ENCODE measurements at regions not wholly inside any gene's neighbourhood (a gene's known extent, or its start where the extent isn't known, plus 50 kb on each side); places are given as distances from the start of the nearest gene placed in this dataset.

- intact Hi-C loops (cut with micrococcal nuclease; ENCODE audit: unreplicated experiment) = no loop called here
- POLR2A ChIA-PET = interaction anchor here (0.5 kb wide), 1 partner anchor 25 kb away, joined by 6 read pairs; no protein-coding TSS in a partner anchor
- no peak for TF ChIP-seq EZH2phosphoT487 (IDR thresholded peaks at IDR 0.05; ENCODE audit: borderline replicate concordance, low read depth, low read length)
- no peak for TF ChIP-seq CTCF (conservative IDR thresholded peaks at IDR 0.05; ENCODE audit: low read length)
- no peaks in the 10 kb centered on the region for H3K9me2 ChIP-seq (ENCODE audit: insufficient read depth, low read length)
- no peak overlapping the region for H3K4me3 ChIP-seq (ENCODE audit: low read depth, low read length, poor library complexity, severe bottlenecking)
- H3K4me2 ChIP-seq (ENCODE audit: low read length) = no peak overlapping the region
- BruUV-seq (replicated peaks) = no TSS peak
- no peaks in the 10 kb centered on the region for H3K36me3 ChIP-seq (ENCODE audit: insufficient read depth, low read length)
- H3K79me2 ChIP-seq (ENCODE audit: insufficient read depth, low read depth, low read length) = no peaks in the 10 kb centered on the region
- H2AFZ ChIP-seq (ENCODE audit: low read length) = no peak overlapping the region
- no peaks in the 10 kb centered on the region for H3K4me1 ChIP-seq (ENCODE audit: insufficient read depth, low read length, poor library complexity, severe bottlenecking)
- no peaks in the 10 kb centered on the region for H3K9me3 ChIP-seq (ENCODE audit: low read length)
- H4K20me1 ChIP-seq (ENCODE audit: insufficient read depth, low read length) = no peaks in the 10 kb centered on the region
- CTCF ChIA-PET (ENCODE audit: unreplicated experiment) = no interaction called here
- no peak for DNase-seq (ENCODE audit: low spot score)
- no peak overlapping the region for H3K27ac ChIP-seq (ENCODE audit: low read depth, low read length, poor library complexity, severe bottlenecking)
Observed at GRCh38 chr3:197408177-197408957, 110.0 kb upstream of the DLG1 start.

- no peak overlapping the region for H3K27ac ChIP-seq (ENCODE audit: low read depth, low read length, poor library complexity, severe bottlenecking)
- H3K4me2 ChIP-seq (ENCODE audit: low read length) = no peak overlapping the region
- TF ChIP-seq EZH2phosphoT487 (IDR thresholded peaks at IDR 0.05; ENCODE audit: borderline replicate concordance, low read depth, low read length) (no peak), CTCF (conservative IDR thresholded peaks at IDR 0.05; ENCODE audit: low read length) (no peak)
- H3K9me2 ChIP-seq (ENCODE audit: insufficient read depth, low read length) = no peaks in the 10 kb centered on the region
- H3K79me2 ChIP-seq (ENCODE audit: insufficient read depth, low read depth, low read length) = no peaks in the 10 kb centered on the region
- CTCF ChIA-PET (ENCODE audit: unreplicated experiment) = no interaction called here
- no peaks in the 10 kb centered on the region for H3K36me3 ChIP-seq (ENCODE audit: insufficient read depth, low read length)
- intact Hi-C loops (cut with micrococcal nuclease; ENCODE audit: unreplicated experiment) = no loop called here
- no peak overlapping the region for H2AFZ ChIP-seq (ENCODE audit: low read length)
- H4K20me1 ChIP-seq (ENCODE audit: insufficient read depth, low read length) = no peaks in the 10 kb centered on the region
- no TSS peak for BruUV-seq (replicated peaks)
- H3K4me1 ChIP-seq (ENCODE audit: insufficient read depth, low read length, poor library complexity, severe bottlenecking) = no peaks in the 10 kb centered on the region
- H3K4me3 ChIP-seq (ENCODE audit: low read depth, low read length, poor library complexity, severe bottlenecking) = no peak overlapping the region
- H3K9me3 ChIP-seq (ENCODE audit: low read length) = no peaks in the 10 kb centered on the region
- no peak for DNase-seq (ENCODE audit: low spot score)
- POLR2A ChIA-PET = no interaction called here
Observed at GRCh38 chr3:197407526-197407925, 109.1 kb upstream of the DLG1 start.

- Histone ChIP-seq H3K9me3 (ENCODE audit: low read length) (no peaks in the 10 kb centered on the region), H3K79me2 (ENCODE audit: insufficient read depth, low read depth, low read length) (no peaks in the 10 kb centered on the region), H4K20me1 (ENCODE audit: insufficient read depth, low read length) (no peaks in the 10 kb centered on the region), H2AFZ (ENCODE audit: low read length) (no peak overlapping the region), H3K27ac (ENCODE audit: low read depth, low read length, poor library complexity, severe bottlenecking) (no peak overlapping the region), H3K4me1 (ENCODE audit: insufficient read depth, low read length, poor library complexity, severe bottlenecking) (no peaks in the 10 kb centered on the region), H3K4me2 (ENCODE audit: low read length) (no peak overlapping the region), H3K36me3 (ENCODE audit: insufficient read depth, low read length) (no peaks in the 10 kb centered on the region), H3K4me3 (ENCODE audit: low read depth, low read length, poor library complexity, severe bottlenecking) (no peak overlapping the region), H3K9me2 (ENCODE audit: insufficient read depth, low read length) (no peaks in the 10 kb centered on the region)
- BruUV-seq (replicated peaks) = no TSS peak
- no peak for DNase-seq (ENCODE audit: low spot score)
- intact Hi-C loops (cut with micrococcal nuclease; ENCODE audit: unreplicated experiment) = no loop called here
- POLR2A ChIA-PET = interaction anchor here (0.7 kb wide), 1 partner anchor 1169 kb away, joined by 3 read pairs; no protein-coding TSS in a partner anchor
- TF ChIP-seq EZH2phosphoT487 (IDR thresholded peaks at IDR 0.05; ENCODE audit: borderline replicate concordance, low read depth, low read length) = no peak
- TF ChIP-seq CTCF (conservative IDR thresholded peaks at IDR 0.05; ENCODE audit: low read length) = no peak
- CTCF ChIA-PET (ENCODE audit: unreplicated experiment) = no interaction called here
Observed at GRCh38 chr3:197407053-197407452, 108.6 kb upstream of the DLG1 start.
